ENCODE measurements at regions not wholly inside any gene's neighbourhood (a gene's known extent, or its start where the extent isn't known, plus 50 kb on each side); places are given as distances from the start of the nearest gene placed in this dataset.

GRCh38 chr13:100822871-100823443 is 148.4 kb upstream of the TMTC4 start:
- FAIRE-seq = no peak
- DNase-seq (ENCODE audit: low spot score in 2 of 2) = no peak

- DNase-seq (ENCODE audit: low spot score in 2 of 2) (no peak), FAIRE-seq (no peak)
These were observed 144.1 kb upstream of the TMTC4 start for GRCh38 chr13:100818711-100819110.

GRCh38 chr13:100817928-100818327 is 143.3 kb upstream of the TMTC4 start:
- DNase-seq (ENCODE audit: low spot score in 2 of 2) (no peak), FAIRE-seq (no peak)

- no peak for FAIRE-seq
- no peak for DNase-seq (ENCODE audit: low spot score in 2 of 2)
These were observed 141.0 kb upstream of the TMTC4 start for GRCh38 chr13:100815476-100816046.

- FAIRE-seq = no peak
- no peak for DNase-seq (ENCODE audit: low spot score in 2 of 2)
These were observed 138.5 kb upstream of the TMTC4 start for GRCh38 chr13:100812982-100813584.

- FAIRE-seq = no peak
- DNase-seq (ENCODE audit: low spot score in 2 of 2) = no peak
These were observed 137.3 kb upstream of the TMTC4 start for GRCh38 chr13:100811928-100812327.

- DNase-seq (ENCODE audit: low spot score in 2 of 2) (no peak), FAIRE-seq (no peak)
These were observed 136.7 kb upstream of the TMTC4 start for GRCh38 chr13:100811024-100811865.

- DNase-seq (ENCODE audit: low spot score in 2 of 2) (no peak), FAIRE-seq (no peak)
These were observed 135.9 kb upstream of the TMTC4 start for GRCh38 chr13:100810481-100810880.

- DNase-seq (ENCODE audit: low spot score in 2 of 2) (no peak), FAIRE-seq (no peak)
These were observed 135.3 kb upstream of the TMTC4 start for GRCh38 chr13:100809856-100810255.

- DNase-seq (ENCODE audit: low spot score in 2 of 2) = no peak
- FAIRE-seq = no peak
These were observed 134.5 kb upstream of the TMTC4 start for GRCh38 chr13:100809129-100809390.

- no peak for DNase-seq (ENCODE audit: low spot score in 2 of 2)
- no peak for FAIRE-seq
These were observed 133.9 kb upstream of the TMTC4 start for GRCh38 chr13:100808330-100809128.

- DNase-seq (ENCODE audit: low spot score in 2 of 2) (no peak), FAIRE-seq (no peak)
These were observed 128.5 kb upstream of the TMTC4 start for GRCh38 chr13:100803091-100803490.

- FAIRE-seq (no peak), DNase-seq (ENCODE audit: low spot score in 2 of 2) (no peak)
These were observed 125.8 kb upstream of the TMTC4 start for GRCh38 chr13:100800283-100800875.

GRCh38 chr13:100798739-100799361 is 124.3 kb upstream of the TMTC4 start:
- DNase-seq (ENCODE audit: low spot score in 2 of 2) = no peak
- FAIRE-seq = no peak

GRCh38 chr13:100797921-100798320 is 123.3 kb upstream of the TMTC4 start:
- FAIRE-seq = no peak

GRCh38 chr13:100796463-100796862 is 121.9 kb upstream of the TMTC4 start:
- FAIRE-seq (no peak), DNase-seq (ENCODE audit: low spot score in 2 of 2) (no peak)

More at GRCh38 chr13:100797921-100798320, 123.3 kb upstream of the TMTC4 start:
- DNase-seq (ENCODE audit: low spot score in 2 of 2) = no peak

- no peak for FAIRE-seq
- DNase-seq (ENCODE audit: low spot score in 2 of 2) = no peak
These were observed 120.0 kb upstream of the TMTC4 start for GRCh38 chr13:100794575-100794974.

GRCh38 chr13:100790405-100790804 is 115.8 kb upstream of the TMTC4 start:
- no peak for DNase-seq (ENCODE audit: low spot score in 2 of 2)
- FAIRE-seq = peak; percentile 67

- FAIRE-seq = no peak
These were observed 115.4 kb upstream of the TMTC4 start for GRCh38 chr13:100789968-100790367.

GRCh38 chr13:100789481-100789880 is 114.9 kb upstream of the TMTC4 start:
- FAIRE-seq (no peak), DNase-seq (ENCODE audit: low spot score in 2 of 2) (peak; percentile 29 to 39)

More at GRCh38 chr13:100789968-100790367, 115.4 kb upstream of the TMTC4 start:
- no peak for DNase-seq (ENCODE audit: low spot score in 2 of 2)

All from frontal cortex (tissue), 3 donors.